ENCODE measurements at regions not wholly inside any gene's neighbourhood (a gene's known extent, or its start where the extent isn't known, plus 50 kb on each side); places are given as distances from the start of the nearest gene placed in this dataset.

GRCh38 chr6:22925920-22926789, 356.8 kb downstream of the HDGFL1 start:
- TF ChIP-seq CTCF (IDR thresholded peaks at IDR 0.05; ENCODE audit: low read depth, low read length) (no peak), EZH2phosphoT487 (IDR thresholded peaks at IDR 0.05; ENCODE audit: low read depth) (no peak)

All from OCI-LY3 (cell line).